Ramos (cell line): ENCODE measurements at regions not wholly inside any gene's neighbourhood (a gene's known extent, or its start where the extent isn't known, plus 50 kb on each side); places are given as distances from the start of the nearest gene placed in this dataset.
"Not testable (repeated sequence)": the region's sequence is repeated elsewhere in the genome, so short reads cannot be mapped to it uniquely, and the experiment has no call there.

Source experiments
- in situ Hi-C: fragments of 300-500 bp; cut with MboI; formaldehyde crosslinking; loops from one replicate; pipeline ENCODE4 v1.14.3; 2022; ENCODE audit warnings: low sequenced_read_pairs; ENCODE audit not compliant: unreplicated experiment

DNA sequence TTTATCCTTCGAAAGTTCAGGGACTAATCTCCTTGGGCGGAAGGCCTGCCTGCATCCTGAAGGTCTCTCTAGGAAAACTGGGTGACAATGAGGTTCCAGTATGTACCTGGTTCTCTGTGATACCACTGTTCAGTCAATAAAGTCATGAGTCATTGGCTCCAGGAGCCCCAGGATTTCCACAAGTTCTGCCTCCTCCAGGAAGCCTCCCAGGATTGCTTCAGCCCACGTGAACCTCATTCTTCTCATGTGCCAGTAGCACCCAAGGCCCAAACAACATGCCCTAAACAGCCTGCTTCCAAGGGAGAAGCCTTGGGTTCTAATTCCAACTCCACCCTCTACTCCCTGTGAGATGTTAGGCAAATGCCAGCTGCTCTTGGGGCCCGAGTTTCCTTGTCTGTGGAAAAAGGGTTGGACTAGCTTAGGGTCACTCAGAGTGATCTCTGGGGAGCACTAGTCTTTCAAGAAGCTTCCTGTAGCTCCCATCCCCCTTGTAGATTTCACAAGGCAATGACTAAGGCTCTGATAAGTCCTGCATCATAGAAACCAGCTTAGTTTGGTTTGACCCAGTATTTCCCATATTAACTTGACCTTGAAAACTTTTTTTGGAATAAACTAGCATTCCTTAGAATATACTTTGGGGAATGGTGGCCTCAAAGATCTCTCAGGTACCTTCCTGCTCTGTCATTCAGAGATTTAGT is 118.3 kb upstream of the ATP2B2 start:
- in situ Hi-C loops, result no loop called here

- in situ Hi-C loops, result no loop called here
These were observed 119.9 kb upstream of the ATP2B2 start for GRCh38 chr3:10625323-10625722.

DNA sequence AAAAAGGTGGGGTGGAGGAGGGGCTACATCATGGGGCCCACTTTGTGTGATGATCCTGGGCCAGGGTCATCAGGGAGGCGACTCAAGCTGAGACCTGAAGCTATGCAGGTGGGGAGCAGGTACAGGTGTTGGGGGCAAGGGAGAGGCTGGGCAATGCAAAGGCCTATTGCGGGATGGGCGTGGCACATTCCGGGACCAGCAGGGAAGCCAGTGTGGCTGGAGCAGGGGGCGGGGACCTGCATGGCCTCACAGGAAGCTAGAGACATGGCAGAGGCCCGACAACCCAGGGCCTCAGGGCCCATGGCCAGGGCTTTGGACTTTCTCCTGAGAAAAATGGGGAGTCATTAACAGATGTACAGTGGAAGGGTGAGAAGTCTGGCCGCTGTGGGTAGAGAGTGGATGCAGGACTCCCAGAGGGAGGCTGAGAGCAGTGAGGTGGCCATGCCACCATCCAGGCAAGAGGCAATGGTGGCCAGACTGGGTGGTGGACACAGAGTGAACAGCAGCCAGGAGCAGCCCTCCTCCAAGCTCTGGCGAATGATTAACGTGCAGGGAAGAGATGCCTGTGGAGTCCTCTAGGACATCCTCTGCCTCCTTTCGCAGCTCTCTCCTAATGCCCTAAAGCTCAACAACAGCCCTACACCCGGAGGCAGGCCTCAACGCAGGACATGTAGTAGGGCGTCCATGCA is 122.6 kb upstream of the ATP2B2 start:
- in situ Hi-C loops, result no loop called here

GRCh38 chr3:10628891-10629670 is 123.7 kb upstream of the ATP2B2 start:
- in situ Hi-C loops, result no loop called here

- in situ Hi-C loops, result no loop called here
These were observed 124.3 kb upstream of the ATP2B2 start for GRCh38 chr3:10629671-10630040.

DNA sequence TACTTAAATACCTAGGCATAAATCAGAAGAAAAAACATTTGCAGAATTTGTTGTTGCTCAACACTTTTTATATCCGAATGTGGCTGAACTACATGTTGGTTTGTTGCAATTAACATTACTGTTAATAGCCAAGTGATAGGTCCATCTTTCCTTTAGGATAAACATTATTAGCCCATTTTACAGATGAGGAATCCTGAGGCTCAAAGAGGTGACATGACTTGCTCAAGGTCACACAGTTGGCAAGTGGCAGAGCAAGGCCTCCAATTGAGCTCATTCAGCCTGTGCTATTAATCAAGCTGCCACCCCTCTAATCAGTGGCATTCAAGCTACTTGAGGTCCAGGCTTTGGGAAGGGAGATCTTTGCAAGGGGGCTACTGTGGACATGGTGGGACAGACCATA is 125.8 kb upstream of the ATP2B2 start:
- in situ Hi-C loops, result no loop called here

- in situ Hi-C loops, result no loop called here
These were observed 126.7 kb upstream of the ATP2B2 start for GRCh38 chr3:10632125-10632524.

DNA sequence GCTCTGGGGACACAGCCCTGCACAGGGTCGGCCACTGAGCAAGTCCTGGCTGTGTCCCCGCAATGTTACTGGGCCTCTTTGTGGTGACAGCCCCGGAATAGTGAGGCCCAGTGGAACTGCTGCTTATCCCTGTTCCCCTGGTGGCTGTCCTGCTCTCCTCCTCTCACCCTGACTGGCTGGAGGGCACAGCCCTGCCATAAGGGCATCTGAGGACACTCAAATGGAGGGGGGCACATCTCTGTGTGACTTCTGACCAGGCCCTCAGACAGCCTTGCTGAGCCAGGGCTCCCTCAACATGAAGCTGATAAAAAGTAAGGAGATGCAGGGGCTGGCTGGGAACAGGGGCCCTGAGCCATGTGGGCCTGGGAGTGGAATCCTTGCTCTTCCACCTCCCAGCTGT is 127.4 kb upstream of the ATP2B2 start:
- in situ Hi-C loops, result no loop called here

GRCh38 chr3:10635446-10636076 is 130.2 kb upstream of the ATP2B2 start:
- in situ Hi-C loops, result no loop called here

- in situ Hi-C loops, result no loop called here
These were observed 132.0 kb upstream of the ATP2B2 start for GRCh38 chr3:10637342-10637741.

GRCh38 chr3:10638466-10638865 is 133.1 kb upstream of the ATP2B2 start:
- in situ Hi-C loops, result no loop called here

DNA sequence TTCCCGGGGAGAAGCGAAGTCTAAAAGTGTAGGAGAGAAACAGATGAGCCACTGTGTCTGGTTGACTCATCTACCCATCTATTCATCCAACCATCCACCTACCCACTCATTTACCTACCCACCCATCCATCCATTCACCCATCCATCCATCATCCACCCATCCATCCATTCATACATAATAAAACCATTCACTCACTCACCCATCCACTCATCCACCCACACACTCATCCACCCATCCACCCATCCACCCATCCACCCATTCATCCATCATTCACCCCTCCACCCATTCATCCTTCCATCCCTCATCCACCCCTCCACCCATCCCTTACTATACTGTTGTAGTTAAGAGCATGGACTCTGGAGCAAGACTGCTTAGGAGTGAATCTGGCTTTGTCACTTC is 136.4 kb upstream of the ATP2B2 start:
- in situ Hi-C loops, result no loop called here

- in situ Hi-C loops, result no loop called here
These were observed 138.8 kb upstream of the ATP2B2 start for GRCh38 chr3:10644189-10644588.

DNA sequence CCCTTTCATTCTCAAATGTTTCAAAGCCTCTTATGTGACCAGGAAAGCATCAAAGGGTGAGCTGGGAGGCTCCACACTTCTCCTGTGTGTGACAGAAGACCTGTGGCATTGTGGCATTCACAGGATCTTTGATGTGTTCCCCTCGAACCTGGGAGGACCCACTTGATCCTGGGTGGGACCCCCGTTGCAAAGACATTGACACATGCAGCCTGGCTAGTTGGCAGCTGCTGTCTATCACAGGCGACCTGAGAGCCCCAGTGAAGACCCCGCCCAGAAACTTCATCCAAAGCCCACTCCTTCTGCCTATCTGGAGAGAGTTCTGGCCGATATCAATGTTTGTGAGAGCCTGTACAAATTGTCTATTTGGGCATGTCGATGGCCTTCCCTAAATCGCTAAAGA is 140.4 kb upstream of the ATP2B2 start:
- in situ Hi-C loops, result no loop called here

GRCh38 chr3:10646531-10647335 is 141.3 kb upstream of the ATP2B2 start:
- in situ Hi-C loops, result no loop called here

- in situ Hi-C loops, result no loop called here
These were observed 142.0 kb upstream of the ATP2B2 start for GRCh38 chr3:10647376-10647775.

DNA sequence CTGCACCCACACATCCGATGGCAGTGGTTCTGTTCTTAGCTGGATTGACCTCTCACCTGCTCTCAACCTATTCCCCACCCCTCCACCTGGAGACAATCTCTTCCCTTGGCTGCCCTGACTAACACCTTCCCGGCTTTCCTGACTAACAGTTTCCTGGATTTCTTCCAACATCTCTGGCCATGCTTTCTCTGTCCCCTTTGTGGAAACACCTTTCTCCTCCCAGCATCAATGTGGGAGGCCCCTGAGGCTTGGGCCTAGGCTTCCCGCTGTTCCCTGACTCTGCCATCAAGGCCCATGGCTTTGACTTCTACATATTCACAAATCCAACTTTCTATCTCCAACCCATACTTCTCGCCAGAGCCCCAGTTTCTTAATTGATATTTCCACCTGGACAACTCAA is 142.8 kb upstream of the ATP2B2 start:
- in situ Hi-C loops, result no loop called here

DNA sequence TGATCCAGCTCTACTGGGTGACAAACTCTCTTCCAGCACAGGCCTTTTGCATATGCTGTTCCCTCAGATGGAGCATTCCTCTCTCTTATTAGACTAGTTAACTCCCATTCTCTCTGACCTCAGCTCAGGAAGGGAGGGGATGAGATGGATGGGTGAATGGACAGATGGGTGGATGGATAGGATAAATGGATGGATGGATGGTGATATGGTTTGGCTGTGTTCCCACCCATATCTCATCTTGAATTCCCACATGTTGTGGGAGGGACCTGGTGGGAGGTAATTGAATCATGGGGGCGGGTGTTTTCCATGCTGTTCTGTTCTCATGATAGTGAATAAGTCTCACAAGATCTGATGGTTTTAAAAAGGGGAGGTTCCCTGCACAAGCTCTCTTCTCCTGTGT is 144.1 kb upstream of the ATP2B2 start:
- in situ Hi-C loops, result not testable (repeated sequence)

- in situ Hi-C loops, result no loop called here
These were observed 146.1 kb upstream of the ATP2B2 start for GRCh38 chr3:10651506-10651905.

DNA sequence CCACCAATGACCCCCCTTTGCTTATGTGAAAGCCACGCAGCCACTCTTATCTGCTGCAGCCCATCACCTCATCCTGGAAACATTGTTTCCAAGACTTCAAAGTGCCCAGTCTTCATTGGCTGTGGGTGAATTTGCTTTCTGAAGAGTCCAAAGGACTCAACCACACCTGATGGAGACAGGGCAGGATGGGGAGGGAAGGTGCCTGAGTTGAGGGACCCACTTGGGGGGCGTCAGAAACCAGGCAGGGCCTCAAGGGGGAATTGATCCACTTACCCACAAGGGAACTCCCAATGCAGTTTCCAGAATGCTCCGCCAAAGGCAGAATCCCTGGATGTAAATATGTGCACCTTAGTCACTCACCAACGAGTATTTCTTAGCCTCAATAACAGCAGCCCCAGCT is 147.9 kb upstream of the ATP2B2 start:
- in situ Hi-C loops, result no loop called here
